H9 (cell line): ENCODE measurements at regions not wholly inside any gene's neighbourhood (a gene's known extent, or its start where the extent isn't known, plus 50 kb on each side); places are given as distances from the start of the nearest gene placed in this dataset.

Experiments
- DNase-seq: peaks from one replicate; pipeline ENCODE4 v3.0.0-alpha.2; 2017
- H2AFZ ChIP-seq: one replicate; pipeline ENCODE4 v1.6.1; 2013; ENCODE audit warnings: mild to moderate bottlenecking, low read length, control low read depth, moderate library complexity
- H2AK5ac ChIP-seq: 2 replicates; pipeline ENCODE4 v1.6.1; 2013; ENCODE audit warnings: low read length, control low read depth, mixed read lengths; ENCODE audit not compliant: insufficient read length
- H2BK120ac ChIP-seq: one replicate; pipeline ENCODE4 v1.6.1; 2013; ENCODE audit warnings: low read depth, mild to moderate bottlenecking, low read length, control low read depth, inconsistent platforms; ENCODE audit not compliant: poor library complexity, severe bottlenecking
- H2BK12ac ChIP-seq: 2 replicates; pipeline ENCODE4 v1.6.1; 2013; ENCODE audit warnings: low read length, control low read depth, mixed read lengths, low read depth; ENCODE audit not compliant: insufficient read length
- H2BK15ac ChIP-seq: 2 replicates; pipeline ENCODE4 v1.6.1; 2013; ENCODE audit warnings: low read depth, low read length, control low read depth
- H2BK20ac ChIP-seq: one replicate; pipeline ENCODE4 v1.6.1; 2013; ENCODE audit warnings: low read depth, mild to moderate bottlenecking, low read length, control low read depth, inconsistent platforms; ENCODE audit not compliant: poor library complexity, severe bottlenecking
- H2BK5ac ChIP-seq: 2 replicates; pipeline ENCODE4 v1.6.1; 2013; ENCODE audit warnings: low read length, control low read depth, mixed read lengths; ENCODE audit not compliant: insufficient read length
- H3K14ac ChIP-seq: 2 replicates; pipeline ENCODE4 v1.6.1; 2013; ENCODE audit warnings: low read length, control low read depth; ENCODE audit not compliant: insufficient read depth
- H3K18ac ChIP-seq: 2 replicates; pipeline ENCODE4 v1.6.1; 2013; ENCODE audit warnings: low read depth, mild to moderate bottlenecking, mixed read lengths, low read length, control low read depth; ENCODE audit not compliant: insufficient read length
- H3K23ac ChIP-seq: 2 replicates; pipeline ENCODE4 v1.6.1; 2013; ENCODE audit warnings: low read length, control low read depth, mixed read lengths, low read depth; ENCODE audit not compliant: insufficient read length
- H3K23me2 ChIP-seq: 2 replicates; pipeline ENCODE4 v1.6.1; 2013; ENCODE audit warnings: low read depth, mild to moderate bottlenecking, mixed read lengths, low read length, control low read depth; ENCODE audit not compliant: insufficient read length, poor library complexity, severe bottlenecking
- H3K27ac ChIP-seq: 2 replicates; pipeline ENCODE4 v1.5.1; 2013; ENCODE audit warnings: low read length, control low read depth, mixed read lengths, low read depth; ENCODE audit not compliant: insufficient read length
- H3K27me3 ChIP-seq: 2 replicates; pipeline ENCODE4 v1.6.1; 2013; ENCODE audit warnings: low read length, control low read depth, inconsistent platforms; ENCODE audit not compliant: insufficient read depth
- H3K4ac ChIP-seq: 2 replicates; pipeline ENCODE4 v1.6.1; 2013; ENCODE audit warnings: low read depth, mild to moderate bottlenecking, control low read depth, inconsistent platforms, low read length, moderate library complexity
- H3K4me1 ChIP-seq: 2 replicates; pipeline ENCODE4 v1.6.1; 2013; ENCODE audit warnings: low read length, control low read depth, inconsistent platforms; ENCODE audit not compliant: insufficient read depth
- H3K4me2 ChIP-seq: 2 replicates; pipeline ENCODE4 v1.6.1; 2013; ENCODE audit warnings: low read length, control low read depth, mixed read lengths; ENCODE audit not compliant: insufficient read length, insufficient read depth
- H3K56ac ChIP-seq: 2 replicates; pipeline ENCODE4 v1.6.1; 2013; ENCODE audit warnings: low read depth, mild to moderate bottlenecking, mixed read lengths, low read length, control low read depth; ENCODE audit not compliant: insufficient read length
- H3K79me1 ChIP-seq: 2 replicates; pipeline ENCODE4 v1.6.1; 2013; ENCODE audit warnings: low read depth, mild to moderate bottlenecking, moderate library complexity, low read length, control low read depth, inconsistent platforms; ENCODE audit not compliant: insufficient read depth, poor library complexity, severe bottlenecking
- H3K79me2 ChIP-seq: 2 replicates; pipeline ENCODE4 v1.6.1; 2013; ENCODE audit warnings: low read length, control low read depth, inconsistent platforms; ENCODE audit not compliant: insufficient read depth
- H3K9ac ChIP-seq: 2 replicates; pipeline ENCODE4 v1.6.1; 2013; ENCODE audit warnings: low read length, control low read depth, mixed read lengths; ENCODE audit not compliant: insufficient read length; ENCODE audit errors: extremely low read depth
- H3K9me3 ChIP-seq: one replicate; pipeline ENCODE4 v1.6.1; 2013; ENCODE audit warnings: low read depth, low read length, inconsistent platforms; ENCODE audit not compliant: control insufficient read depth
- H3T11ph ChIP-seq: one replicate; pipeline ENCODE4 v1.6.1; 2013; ENCODE audit warnings: mild to moderate bottlenecking, low read length, control low read depth, inconsistent platforms
- H4K20me1 ChIP-seq: one replicate; pipeline ENCODE4 v1.6.1; 2013; ENCODE audit not compliant: control insufficient read depth, insufficient read length, insufficient read depth
- H4K5ac ChIP-seq: 2 replicates; pipeline ENCODE4 v1.6.1; 2013; ENCODE audit warnings: low read depth, mild to moderate bottlenecking, mixed read lengths, low read length, control low read depth; ENCODE audit not compliant: insufficient read length
- H4K8ac ChIP-seq: replicated peaks from 2 replicates; pipeline ENCODE4 v1.6.1; 2013; ENCODE audit warnings: low read length, control low read depth, mixed read lengths, low read depth; ENCODE audit not compliant: insufficient read length
- H4K91ac ChIP-seq: 2 replicates; pipeline ENCODE4 v1.6.1; 2013; ENCODE audit warnings: low read depth, mild to moderate bottlenecking, moderate library complexity, mixed read lengths, low read length, control low read depth; ENCODE audit not compliant: insufficient read length
- H3K27ac Mint-ChIP-seq, 3 experiments: 2 replicates in 2 of 3; 3 replicates in 1 of 3; pipeline ENCODE4 v1.8.0; 2020 to 2021; ENCODE audit warnings: mixed read lengths in 3 of 3, mild to moderate bottlenecking in 1 of 3, moderate library complexity in 1 of 3
- H3K27me3 Mint-ChIP-seq: 2 replicates; pipeline ENCODE4 v1.8.0; 2021; ENCODE audit warnings: low read depth, mild to moderate bottlenecking, moderate library complexity, mixed read lengths
- H3K36me3 Mint-ChIP-seq, 3 experiments: 2 replicates in 2 of 3; 3 replicates in 1 of 3; pipeline ENCODE4 v1.8.0; 2020 to 2021; ENCODE audit warnings: low read depth in 3 of 3, mixed read lengths in 3 of 3; ENCODE audit not compliant: insufficient read depth in 1 of 3
- H3K4me1 Mint-ChIP-seq, 2 experiments: 2 replicates each; pipeline ENCODE4 v1.8.0; 2020; ENCODE audit warnings: mixed read lengths in 2 of 2
- H3K4me3 Mint-ChIP-seq, 2 experiments: 2 replicates in 1 of 2; 3 replicates in 1 of 2; pipeline ENCODE4 v1.8.0; 2020 to 2021; ENCODE audit warnings: mild to moderate bottlenecking in 2 of 2, mixed read lengths in 2 of 2, moderate library complexity in 1 of 2
- H3K9me3 Mint-ChIP-seq, 2 experiments: 2 replicates in 1 of 2; 3 replicates in 1 of 2; pipeline ENCODE4 v1.8.0; 2020; ENCODE audit warnings: mild to moderate bottlenecking in 2 of 2, mixed read lengths in 2 of 2, moderate library complexity in 1 of 2
- TF ChIP-seq, protein P1 (sequence below): fragments of 200-600 bp; sonication (generic); conservative IDR thresholded peaks from 3 replicates; pipeline ENCODE4 v1.8.0; 2021; ENCODE audit warnings: antibody characterized with exemption, mild to moderate bottlenecking

DNA sequence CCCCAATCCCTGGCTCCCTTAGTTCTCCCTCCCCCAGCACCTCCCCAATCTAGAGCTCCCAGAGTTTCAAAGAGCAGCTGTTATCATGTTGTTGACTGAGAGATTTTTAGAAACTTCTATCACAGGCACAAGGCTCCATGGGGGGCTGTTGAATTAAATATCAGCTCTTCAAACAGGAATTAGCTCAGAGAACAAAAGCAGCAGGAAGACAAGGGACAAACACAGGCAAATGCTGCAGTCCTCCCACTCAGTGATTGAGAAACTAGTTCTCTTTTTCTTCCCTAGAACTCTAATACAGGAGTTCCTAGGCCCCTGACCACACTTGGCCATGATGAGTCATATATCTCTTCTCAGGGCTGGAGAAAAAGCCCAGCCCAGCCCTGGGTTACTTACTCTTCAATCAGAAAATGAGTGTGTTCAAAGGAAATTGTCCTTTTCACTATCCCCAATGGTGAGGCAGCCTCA, 262.1 kb downstream of the IGSF11 start:
- Histone ChIP-seq H3K4me1 (peaks cover 3% of the 10 kb centered on the region; the same call in 1 of the 2 replicates), H3K4ac (no peak overlapping the region), H3T11ph (no peak overlapping the region), H4K20me1 (no peaks in the 10 kb centered on the region), H4K5ac (no peak overlapping the region), H2BK15ac (no peak overlapping the region), H2AFZ (peak overlapping the region; percentile 19), H3K23ac (no peak overlapping the region), H2BK5ac (no peak overlapping the region), H2AK5ac (no peak overlapping the region), H3K56ac (no peak overlapping the region), H2BK12ac (no peak overlapping the region), H3K18ac (no peak overlapping the region), H3K27me3 (no peaks in the 10 kb centered on the region), H3K79me1 (no peaks in the 10 kb centered on the region), H3K9ac (no peak overlapping the region), H3K23me2 (no peaks in the 10 kb centered on the region), H3K9me3 (no peaks in the 10 kb centered on the region), H4K91ac (no peak overlapping the region), H2BK20ac (no peak overlapping the region), H3K79me2 (no peaks in the 10 kb centered on the region), H3K4me2 (no peak overlapping the region), H2BK120ac (no peak overlapping the region), H4K8ac (no peak overlapping the region), H3K14ac (no peak overlapping the region), H3K27ac (no peak overlapping the region)
- H3K27ac Mint-ChIP-seq: peak overlapping the region; percentile 60 to 97 (median 90)
- no peaks in the 10 kb centered on the region; a peak in 2 of 5 replicates for H3K9me3 Mint-ChIP-seq
- H3K4me1 Mint-ChIP-seq: peaks cover 15 to 16% of the 10 kb centered on the region in 2 experiments
- H3K36me3 Mint-ChIP-seq: no peaks in the 10 kb centered on the region
- no peak overlapping the region for H3K4me3 Mint-ChIP-seq
- TF ChIP-seq, protein P1, sequence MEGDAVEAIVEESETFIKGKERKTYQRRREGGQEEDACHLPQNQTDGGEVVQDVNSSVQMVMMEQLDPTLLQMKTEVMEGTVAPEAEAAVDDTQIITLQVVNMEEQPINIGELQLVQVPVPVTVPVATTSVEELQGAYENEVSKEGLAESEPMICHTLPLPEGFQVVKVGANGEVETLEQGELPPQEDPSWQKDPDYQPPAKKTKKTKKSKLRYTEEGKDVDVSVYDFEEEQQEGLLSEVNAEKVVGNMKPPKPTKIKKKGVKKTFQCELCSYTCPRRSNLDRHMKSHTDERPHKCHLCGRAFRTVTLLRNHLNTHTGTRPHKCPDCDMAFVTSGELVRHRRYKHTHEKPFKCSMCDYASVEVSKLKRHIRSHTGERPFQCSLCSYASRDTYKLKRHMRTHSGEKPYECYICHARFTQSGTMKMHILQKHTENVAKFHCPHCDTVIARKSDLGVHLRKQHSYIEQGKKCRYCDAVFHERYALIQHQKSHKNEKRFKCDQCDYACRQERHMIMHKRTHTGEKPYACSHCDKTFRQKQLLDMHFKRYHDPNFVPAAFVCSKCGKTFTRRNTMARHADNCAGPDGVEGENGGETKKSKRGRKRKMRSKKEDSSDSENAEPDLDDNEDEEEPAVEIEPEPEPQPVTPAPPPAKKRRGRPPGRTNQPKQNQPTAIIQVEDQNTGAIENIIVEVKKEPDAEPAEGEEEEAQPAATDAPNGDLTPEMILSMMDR: no peak
- no peak for DNase-seq
- H3K27me3 Mint-ChIP-seq: no peaks in the 10 kb centered on the region; the same call in 1 of the 2 replicates
